Breast epithelium (tissue), 3 donors: ENCODE measurements at regions not wholly inside any gene's neighbourhood (a gene's known extent, or its start where the extent isn't known, plus 50 kb on each side); places are given as distances from the start of the nearest gene placed in this dataset.

Experiments
- POLR2AphosphoS5 ChIP-seq, 3 donors: sonication (generic); formaldehyde crosslinking; IDR thresholded peaks; one replicate each; pipeline ENCODE4 v1.6.1; 2017; ENCODE audit warnings: antibody characterized with exemption in 3 of 3
- TF ChIP-seq, protein P1 (sequence below), 3 donors: fragments of 450-650 bp; IDR thresholded peaks; one replicate each; pipeline ENCODE4 v1.5.1; 2016 to 2017; ENCODE audit warnings: antibody characterized with exemption in 3 of 3, mild to moderate bottlenecking in 3 of 3, moderate library complexity in 3 of 3

DNA sequence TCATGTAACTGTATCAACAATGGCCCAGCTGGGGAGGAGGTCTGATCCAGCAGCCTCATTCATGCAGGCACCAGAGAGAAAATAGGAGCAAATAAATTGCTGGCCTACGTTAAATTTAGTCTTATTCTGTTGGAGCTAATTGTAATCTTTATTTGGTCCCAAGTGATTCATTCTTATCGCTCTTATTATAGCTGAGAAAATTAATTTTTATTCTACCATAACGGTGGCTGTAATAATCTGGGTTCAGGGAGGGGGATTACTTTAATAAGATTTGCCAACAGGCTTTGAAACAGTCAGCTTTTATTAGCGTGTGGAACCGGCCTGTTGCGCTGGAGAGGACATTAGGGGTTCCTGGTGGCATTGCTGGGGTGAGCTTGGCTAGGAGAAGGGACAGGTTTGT is 254.9 kb downstream of the AACS start:
- TF ChIP-seq, protein P1, sequence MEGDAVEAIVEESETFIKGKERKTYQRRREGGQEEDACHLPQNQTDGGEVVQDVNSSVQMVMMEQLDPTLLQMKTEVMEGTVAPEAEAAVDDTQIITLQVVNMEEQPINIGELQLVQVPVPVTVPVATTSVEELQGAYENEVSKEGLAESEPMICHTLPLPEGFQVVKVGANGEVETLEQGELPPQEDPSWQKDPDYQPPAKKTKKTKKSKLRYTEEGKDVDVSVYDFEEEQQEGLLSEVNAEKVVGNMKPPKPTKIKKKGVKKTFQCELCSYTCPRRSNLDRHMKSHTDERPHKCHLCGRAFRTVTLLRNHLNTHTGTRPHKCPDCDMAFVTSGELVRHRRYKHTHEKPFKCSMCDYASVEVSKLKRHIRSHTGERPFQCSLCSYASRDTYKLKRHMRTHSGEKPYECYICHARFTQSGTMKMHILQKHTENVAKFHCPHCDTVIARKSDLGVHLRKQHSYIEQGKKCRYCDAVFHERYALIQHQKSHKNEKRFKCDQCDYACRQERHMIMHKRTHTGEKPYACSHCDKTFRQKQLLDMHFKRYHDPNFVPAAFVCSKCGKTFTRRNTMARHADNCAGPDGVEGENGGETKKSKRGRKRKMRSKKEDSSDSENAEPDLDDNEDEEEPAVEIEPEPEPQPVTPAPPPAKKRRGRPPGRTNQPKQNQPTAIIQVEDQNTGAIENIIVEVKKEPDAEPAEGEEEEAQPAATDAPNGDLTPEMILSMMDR (IDR thresholded peaks at IDR 0.05), result no peak
- no peak for TF ChIP-seq POLR2AphosphoS5 (IDR thresholded peaks at IDR 0.05)
